Eye (tissue), 1 donor: ENCODE measurements at regions not wholly inside any gene's neighbourhood (a gene's known extent, or its start where the extent isn't known, plus 50 kb on each side); places are given as distances from the start of the nearest gene placed in this dataset.
"Not testable (repeated sequence)": the region's sequence is repeated elsewhere in the genome, so short reads cannot be mapped to it uniquely, and the experiment has no call there.

Experiments used
- DNase-seq: peaks from one replicate; pipeline ENCODE4 v3.0.0-alpha.2; 2015

DNA sequence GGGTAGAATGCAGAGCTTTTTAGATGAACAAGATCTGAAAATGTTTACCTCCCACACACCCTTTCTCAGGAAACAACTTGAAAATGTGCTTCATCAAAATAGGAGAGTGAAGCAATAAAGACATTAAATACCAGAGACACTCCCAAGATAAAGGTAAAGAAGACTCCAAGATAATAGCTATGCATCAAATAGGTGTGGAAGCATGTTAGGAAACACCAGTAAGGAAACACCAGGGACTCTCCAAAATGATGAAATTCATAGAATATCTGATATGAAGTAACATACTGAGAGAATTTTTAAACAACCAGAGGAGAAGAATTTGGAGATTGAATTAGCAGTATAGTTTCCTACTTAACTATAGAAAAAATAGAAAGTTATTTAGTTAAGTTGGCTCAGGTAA lies 57.0 kb downstream of the OR10A6 start:
- DNase-seq, result no peak

DNA sequence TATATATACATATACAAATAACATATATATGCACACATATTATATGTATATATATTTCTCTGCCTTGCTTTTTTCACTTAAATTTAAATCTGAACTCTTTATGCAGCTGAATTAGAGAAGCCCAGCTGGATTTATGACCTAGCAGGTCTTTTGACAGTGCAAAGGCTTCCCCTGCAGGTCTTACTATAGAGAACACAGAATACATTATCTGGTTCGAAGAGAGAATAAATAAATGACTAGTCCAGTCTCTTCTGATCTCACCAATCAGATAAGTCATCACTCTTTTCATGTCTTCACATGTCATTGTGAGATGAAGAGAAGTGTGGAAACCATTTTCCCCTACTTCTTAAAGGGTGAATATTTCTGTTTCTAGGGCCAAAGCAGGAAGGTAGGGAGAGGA lies 58.2 kb downstream of the OR10A6 start:
- DNase-seq, result no peak

DNA sequence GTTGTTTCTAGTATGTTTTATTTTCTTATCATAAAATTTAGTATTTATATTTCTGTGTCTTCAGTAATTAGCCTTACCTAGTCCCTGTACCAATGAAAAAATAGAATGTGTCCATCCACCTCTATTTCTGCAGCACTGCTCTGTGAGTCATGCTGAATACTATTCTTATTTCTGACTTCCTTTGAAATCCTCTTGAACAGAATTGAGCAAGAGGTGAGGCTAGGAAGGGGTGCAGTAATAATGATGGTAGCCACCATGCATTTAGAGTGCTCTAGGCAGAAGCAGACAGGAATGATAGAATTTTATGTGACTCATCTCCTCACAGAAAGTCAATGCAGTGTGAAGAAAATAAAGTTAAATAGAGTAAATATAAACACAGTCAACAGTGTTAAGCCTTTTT lies 60.0 kb downstream of the OR10A6 start:
- no peak for DNase-seq

DNA sequence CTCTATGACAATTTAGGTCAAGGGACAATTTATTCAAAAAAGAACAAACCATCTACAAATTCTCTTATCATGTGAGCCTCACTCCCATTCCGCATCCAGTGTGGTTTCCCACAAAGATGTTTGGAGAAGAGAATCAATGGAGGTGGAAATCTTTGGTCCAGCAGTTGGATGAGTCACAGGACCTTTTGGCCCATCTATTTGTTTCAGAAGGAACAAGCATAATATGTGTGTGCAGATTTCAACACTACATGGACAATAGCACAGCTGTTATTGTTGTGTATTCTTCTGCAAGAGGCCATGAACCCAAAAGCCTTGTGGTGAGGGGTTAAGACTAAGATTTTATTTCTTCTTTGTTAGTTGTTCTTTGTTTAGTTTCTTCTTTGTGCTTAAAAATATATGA lies 61.6 kb downstream of the OR10A6 start:
- no peak for DNase-seq

DNA sequence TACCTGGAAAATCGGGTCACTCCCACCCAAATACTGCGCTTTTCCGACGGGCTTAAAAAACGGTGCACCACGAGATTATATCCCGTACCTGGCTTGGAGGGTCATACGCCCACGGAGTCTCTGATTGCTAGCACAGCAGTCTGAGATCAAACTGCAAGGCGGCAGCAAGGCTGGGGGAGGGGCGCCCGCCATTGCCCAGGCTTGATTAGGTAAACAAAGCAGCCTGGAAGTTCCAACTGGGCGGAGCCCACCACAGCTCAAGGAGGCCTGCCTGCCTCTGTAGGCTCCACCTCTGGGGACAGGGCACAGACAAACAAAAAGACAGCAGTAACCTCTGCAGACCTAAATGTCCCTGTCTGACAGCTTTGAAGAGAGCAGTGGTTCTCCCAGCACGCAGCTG lies 64.5 kb upstream of the OR5P2 start:
- DNase-seq, result not testable (repeated sequence)

DNA sequence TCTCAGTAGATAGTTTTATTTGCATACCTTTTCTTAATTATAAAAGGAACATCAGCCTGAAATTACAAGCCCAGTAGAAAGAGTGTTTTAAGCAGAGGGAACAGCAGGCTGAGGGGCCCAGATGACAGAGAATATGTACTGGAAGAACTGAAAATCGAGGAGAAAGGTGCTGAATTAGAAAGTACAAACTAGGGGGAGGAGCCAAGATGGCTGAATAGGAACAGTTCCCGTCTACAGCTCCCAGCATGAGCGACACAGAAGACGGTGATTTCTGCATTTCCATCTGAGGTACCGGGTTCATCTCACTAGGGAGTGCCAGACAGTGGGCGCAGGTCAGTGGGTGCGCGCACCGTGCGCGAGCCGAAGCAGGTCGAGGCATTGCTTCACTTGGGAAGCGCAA lies 64.1 kb upstream of the OR5P2 start:
- DNase-seq, result not testable (repeated sequence)

DNA sequence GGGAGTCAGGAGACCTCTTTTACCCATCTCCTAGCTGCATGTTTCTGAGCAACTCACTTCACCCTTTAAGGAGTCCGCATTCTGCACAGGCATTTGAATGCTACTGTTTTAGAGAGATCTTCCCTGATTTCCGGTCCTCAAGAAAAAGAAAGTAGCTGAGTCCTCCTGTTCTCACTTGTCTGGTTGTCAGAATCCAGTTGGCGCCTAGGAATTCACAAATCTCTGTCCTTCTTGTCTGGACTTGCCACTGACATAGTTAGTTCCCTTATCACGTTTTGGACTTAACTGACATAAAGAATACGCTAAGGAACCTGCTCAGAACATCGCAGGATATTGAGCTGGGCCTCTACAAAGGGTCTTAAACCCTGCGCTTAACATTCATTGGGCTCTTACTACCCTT lies 61.3 kb upstream of the OR5P2 start:
- peak; percentile 10 for DNase-seq

DNA sequence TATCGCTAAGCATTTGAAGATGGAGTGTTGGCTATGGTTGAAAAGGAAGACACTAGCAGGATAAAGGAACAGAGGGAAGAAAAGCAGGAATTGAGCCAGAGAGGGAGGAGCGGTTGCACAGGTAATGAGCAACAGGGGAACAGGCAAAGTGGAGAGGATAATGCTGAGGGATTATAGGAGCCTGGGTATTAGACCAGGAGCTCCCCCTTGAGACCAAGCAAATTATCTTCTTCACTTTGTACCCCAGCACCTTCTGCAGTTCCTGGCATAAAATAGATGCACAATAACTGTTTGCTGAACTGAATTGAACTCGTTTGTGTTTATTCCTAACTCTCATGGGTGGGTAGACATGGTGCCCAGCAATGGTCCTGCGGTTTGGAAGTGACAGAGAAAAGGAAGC lies 54.6 kb upstream of the OR5P2 start:
- no peak for DNase-seq

DNA sequence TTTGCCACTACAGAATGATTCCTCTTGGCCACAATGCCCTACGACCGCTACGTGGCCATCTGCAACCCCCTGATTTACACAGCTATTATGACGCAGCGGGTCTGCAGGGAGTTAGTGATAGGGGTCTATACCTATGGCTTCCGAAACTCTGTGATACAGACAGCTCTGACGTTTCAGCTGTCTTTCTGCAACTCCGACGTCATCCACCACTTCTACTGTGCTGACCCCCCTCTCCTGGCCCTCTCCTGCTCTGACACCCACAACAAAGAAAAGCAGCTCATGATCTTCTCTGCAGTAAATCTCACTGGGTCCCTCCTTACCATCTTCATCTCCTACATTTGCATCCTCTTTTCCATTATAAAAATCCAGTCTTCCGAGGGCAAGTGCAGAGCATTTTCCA lies 52.3 kb upstream of the OR5P2 start:
- no peak for DNase-seq
